Muscle layer of colon (tissue), 2 donors: ENCODE measurements at regions not wholly inside any gene's neighbourhood (a gene's known extent, or its start where the extent isn't known, plus 50 kb on each side); places are given as distances from the start of the nearest gene placed in this dataset.

Experiments used
- H3K27ac ChIP-seq: one replicate; pipeline ENCODE4 v1.7.0; 2013; ENCODE audit warnings: low read depth, mild to moderate bottlenecking, low read length, moderate library complexity
- H3K27me3 ChIP-seq, 2 donors: one replicate each; pipeline ENCODE4 v1.7.0; 2013; ENCODE audit warnings: low read length in 2 of 2, mild to moderate bottlenecking in 2 of 2; ENCODE audit not compliant: insufficient read depth in 2 of 2, control insufficient read depth in 1 of 2
- H3K36me3 ChIP-seq: one replicate; pipeline ENCODE4 v1.7.0; 2013; ENCODE audit warnings: mild to moderate bottlenecking, low read length; ENCODE audit not compliant: insufficient read depth
- H3K4me1 ChIP-seq: one replicate; pipeline ENCODE4 v1.7.0; 2013; ENCODE audit warnings: mild to moderate bottlenecking, low read length; ENCODE audit not compliant: insufficient read depth
- H3K4me3 ChIP-seq, 2 donors: one replicate each; pipeline ENCODE4 v1.7.0; 2013; ENCODE audit warnings: low read length in 2 of 2, low read depth in 1 of 2, mild to moderate bottlenecking in 1 of 2, moderate library complexity in 1 of 2
- H3K9ac ChIP-seq: one replicate; pipeline ENCODE4 v1.7.0; 2013; ENCODE audit warnings: low read length
- H3K9me3 ChIP-seq: one replicate; pipeline ENCODE4 v1.7.0; 2013; ENCODE audit warnings: mild to moderate bottlenecking, low read length
- donor health status: abdominal sarcoma.
- donor health status: Adenocarcinoma of cecum.

DNA sequence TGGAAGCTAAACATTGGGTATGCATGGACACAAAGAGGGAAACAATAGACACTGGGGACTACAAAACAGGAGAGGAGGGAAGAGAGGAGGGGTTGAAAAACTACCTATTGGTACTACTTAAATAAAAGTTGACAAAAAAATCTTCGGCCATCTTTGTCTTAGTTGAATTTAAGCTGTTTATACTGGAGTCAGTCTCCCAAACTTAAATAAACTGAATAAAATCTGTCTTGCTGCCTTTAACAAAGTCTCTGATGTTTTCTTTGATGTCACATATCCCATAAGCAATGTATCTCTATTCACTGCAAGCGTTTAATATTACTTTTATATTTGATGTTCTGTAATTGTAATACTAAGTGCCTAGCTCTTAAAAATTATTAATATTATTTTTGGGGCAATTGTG, 409.2 kb upstream of the EPHA7 start:
- Histone ChIP-seq H3K4me3 (no peak overlapping the region), H3K36me3 (no peaks in the 10 kb centered on the region), H3K27me3 (no peaks in the 10 kb centered on the region), H3K27ac (no peak overlapping the region), H3K9me3 (no peaks in the 10 kb centered on the region), H3K4me1 (no peaks in the 10 kb centered on the region), H3K9ac (no peak overlapping the region)

DNA sequence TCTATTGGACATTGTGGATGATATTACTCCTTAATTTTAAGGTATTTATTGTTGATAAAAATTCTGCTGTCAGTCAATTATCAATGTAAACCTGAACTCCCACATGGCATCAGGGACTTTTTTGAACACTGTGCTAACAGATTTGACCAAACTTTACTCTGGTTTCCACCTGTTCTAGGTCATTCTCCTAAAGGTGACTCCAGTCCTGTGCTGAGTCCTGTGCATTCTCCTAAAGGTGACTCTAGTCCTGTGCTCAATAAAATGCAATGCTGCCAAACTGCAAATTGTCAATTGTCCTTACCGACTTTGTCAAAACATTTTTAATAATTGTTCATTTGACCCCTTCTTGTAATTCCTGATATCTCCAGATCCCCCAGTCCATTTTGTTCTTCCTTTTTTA, 408.4 kb upstream of the EPHA7 start:
- H3K4me3 ChIP-seq, result no peak overlapping the region
- H3K4me1 ChIP-seq, result no peaks in the 10 kb centered on the region
- no peaks in the 10 kb centered on the region for H3K27me3 ChIP-seq
- no peak overlapping the region for H3K9ac ChIP-seq
- no peaks in the 10 kb centered on the region for H3K36me3 ChIP-seq
- H3K9me3 ChIP-seq, result no peaks in the 10 kb centered on the region
- no peak overlapping the region for H3K27ac ChIP-seq

DNA sequence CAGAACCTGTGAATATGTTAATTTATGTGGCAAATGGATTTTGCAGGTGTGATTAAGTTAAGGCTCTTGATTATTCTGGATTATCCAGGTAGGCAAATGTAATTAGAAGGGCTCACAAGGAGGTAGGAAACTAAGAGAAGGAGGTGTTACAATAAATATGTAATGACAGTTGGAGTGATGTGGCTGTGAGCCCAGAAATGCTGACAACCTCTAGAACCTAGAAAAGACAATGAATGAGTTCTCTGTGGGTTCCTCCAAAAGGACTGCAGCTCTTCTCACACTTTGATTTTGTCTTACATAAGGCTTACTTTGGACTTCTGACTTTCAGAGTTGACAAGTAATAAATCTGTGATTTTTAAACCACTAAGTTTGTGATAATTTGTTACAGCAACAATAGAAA, 406.6 kb upstream of the EPHA7 start:
- Histone ChIP-seq H3K9me3 (no peaks in the 10 kb centered on the region), H3K27ac (no peak overlapping the region), H3K4me1 (no peaks in the 10 kb centered on the region), H3K9ac (no peak overlapping the region), H3K4me3 (no peak overlapping the region), H3K36me3 (no peaks in the 10 kb centered on the region), H3K27me3 (no peaks in the 10 kb centered on the region)

DNA sequence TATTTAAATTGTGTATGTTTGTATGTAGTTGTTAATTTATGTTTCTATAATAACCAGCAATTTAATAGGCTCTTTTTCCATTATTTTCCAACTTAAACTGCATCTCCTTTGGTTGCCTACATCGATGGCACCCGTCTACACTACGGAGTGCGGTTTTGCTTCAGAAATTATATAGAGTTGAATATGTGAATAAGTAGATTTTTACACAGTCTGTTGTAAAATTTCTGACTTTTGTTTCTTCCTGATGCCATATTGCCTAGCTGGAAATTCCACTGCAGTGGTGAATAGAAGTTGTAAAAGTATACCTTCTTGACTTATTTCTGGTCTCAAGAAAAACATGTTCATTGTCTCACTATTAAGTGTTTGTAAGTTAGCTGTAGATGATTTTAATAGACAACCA, 404.1 kb upstream of the EPHA7 start:
- Histone ChIP-seq H3K27me3 (no peaks in the 10 kb centered on the region), H3K27ac (no peak overlapping the region), H3K9me3 (no peaks in the 10 kb centered on the region), H3K9ac (no peak overlapping the region), H3K4me1 (no peaks in the 10 kb centered on the region), H3K4me3 (no peak overlapping the region), H3K36me3 (no peaks in the 10 kb centered on the region)

DNA sequence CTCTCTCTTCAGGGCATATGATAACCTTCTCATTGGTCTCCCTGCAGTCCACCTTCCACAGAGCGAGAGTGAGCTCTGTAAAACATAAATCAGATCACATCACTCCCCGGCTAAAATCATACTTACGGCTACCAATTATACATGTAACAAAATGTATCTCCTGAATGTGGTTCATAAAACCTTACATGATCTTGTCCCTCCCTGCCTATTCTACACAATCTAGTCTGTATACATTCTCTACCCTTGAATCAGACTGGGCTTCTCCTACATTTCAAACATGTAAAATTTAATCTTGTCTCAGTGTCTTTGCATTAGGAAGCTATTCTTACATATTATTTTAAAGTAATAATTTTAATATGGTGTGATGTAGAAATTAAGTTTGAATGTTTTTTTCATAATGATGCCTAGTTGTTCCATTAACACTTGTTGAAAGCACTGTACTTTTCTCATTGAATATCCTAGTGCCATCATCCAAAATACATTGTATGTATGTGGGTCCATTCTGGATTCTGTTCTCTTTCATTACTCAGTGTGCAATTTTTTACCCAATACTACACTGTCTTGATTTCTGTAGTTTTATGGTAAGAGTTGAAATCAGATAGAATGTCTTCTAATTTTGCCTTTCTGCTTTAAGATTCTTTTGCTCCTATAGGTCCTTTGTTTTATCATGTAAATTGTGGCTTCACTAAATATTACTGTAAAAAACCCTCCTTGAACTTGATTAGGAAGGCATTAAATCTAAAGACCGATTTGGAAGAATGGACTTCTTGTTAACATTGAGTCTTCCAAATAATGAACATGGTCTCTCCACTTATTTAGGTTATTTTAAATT, 403.3 kb upstream of the EPHA7 start:
- Histone ChIP-seq H3K4me1 (no peaks in the 10 kb centered on the region), H3K27ac (no peak overlapping the region), H3K4me3 (no peak overlapping the region), H3K27me3 (no peaks in the 10 kb centered on the region), H3K9me3 (no peaks in the 10 kb centered on the region), H3K36me3 (no peaks in the 10 kb centered on the region), H3K9ac (no peak overlapping the region)

DNA sequence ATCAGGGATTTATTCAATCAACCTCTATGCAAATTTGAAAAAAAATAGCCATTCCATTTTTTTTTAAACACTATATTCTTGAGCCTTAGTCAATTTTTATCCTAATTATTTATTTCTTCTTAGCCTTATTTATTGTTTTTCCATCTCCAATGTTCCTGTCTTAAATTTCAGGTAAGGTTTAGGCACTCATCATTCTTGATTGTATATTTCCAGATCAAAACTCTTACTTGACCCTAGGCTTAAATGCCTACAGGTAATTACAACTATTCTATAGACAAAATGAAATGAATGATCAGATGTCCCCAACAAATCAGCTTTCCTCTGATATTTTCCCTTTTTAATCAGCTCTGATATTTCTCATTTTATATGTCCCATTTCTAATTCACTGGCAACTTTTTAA, 402.6 kb upstream of the EPHA7 start:
- no peak overlapping the region for H3K4me3 ChIP-seq
- no peaks in the 10 kb centered on the region for H3K9me3 ChIP-seq
- H3K27ac ChIP-seq, result no peak overlapping the region
- H3K36me3 ChIP-seq, result no peaks in the 10 kb centered on the region
- H3K9ac ChIP-seq, result no peak overlapping the region
- no peaks in the 10 kb centered on the region for H3K27me3 ChIP-seq
- no peaks in the 10 kb centered on the region for H3K4me1 ChIP-seq

DNA sequence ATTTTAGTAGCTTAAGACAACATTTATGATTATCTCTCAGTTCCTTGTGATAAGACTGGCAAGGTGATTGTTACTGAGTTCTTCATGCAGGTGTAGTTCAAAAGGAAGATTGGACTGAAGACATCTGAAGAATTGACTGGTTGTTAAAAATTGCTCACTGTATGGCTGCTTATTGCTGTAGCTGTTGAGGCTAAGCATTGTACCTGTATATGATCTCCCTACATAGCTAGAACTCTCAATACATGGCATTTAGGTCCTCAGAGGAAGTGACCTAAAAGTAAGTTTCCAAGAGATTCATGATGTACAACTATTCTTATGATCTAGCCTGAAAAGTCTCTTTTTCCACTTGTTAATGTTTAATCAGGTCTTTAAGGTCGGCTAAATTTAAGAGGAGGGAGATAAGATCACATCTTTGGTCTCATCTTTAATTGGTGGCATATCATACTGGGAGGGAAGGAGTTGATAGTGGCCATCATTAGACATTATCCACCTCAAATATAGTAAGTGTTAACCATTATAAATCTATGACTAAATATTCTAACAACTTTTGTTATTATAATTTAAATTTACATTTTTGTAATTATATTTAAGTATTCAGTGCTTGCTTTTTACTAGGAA, 401.2 kb upstream of the EPHA7 start:
- H3K9me3 ChIP-seq, result no peaks in the 10 kb centered on the region
- no peaks in the 10 kb centered on the region for H3K27me3 ChIP-seq
- no peak overlapping the region for H3K4me3 ChIP-seq
- H3K27ac ChIP-seq, result no peak overlapping the region
- no peaks in the 10 kb centered on the region for H3K4me1 ChIP-seq
- no peaks in the 10 kb centered on the region for H3K36me3 ChIP-seq
- H3K9ac ChIP-seq, result no peak overlapping the region

DNA sequence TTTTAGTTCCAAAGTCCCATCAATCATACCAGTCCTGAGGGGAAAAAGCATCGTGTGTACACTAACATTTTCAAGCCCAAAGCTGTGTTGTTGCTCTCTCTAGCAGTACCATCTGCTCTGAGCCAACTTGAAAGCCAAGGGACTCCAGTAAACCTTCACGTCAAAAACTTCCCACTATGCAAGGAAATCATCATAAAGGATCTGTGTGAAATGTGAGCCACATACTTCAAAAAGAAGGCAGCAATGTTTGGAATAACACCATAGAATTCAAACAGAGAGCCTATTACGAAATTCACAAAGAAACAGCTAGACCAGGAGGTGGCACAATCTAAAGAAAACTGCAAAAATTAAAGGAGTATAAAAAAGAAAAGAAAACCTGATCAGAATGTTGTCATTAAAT, 399.8 kb upstream of the EPHA7 start:
- H3K4me3 ChIP-seq, result no peak overlapping the region
- H3K9me3 ChIP-seq, result no peaks in the 10 kb centered on the region
- no peak overlapping the region for H3K9ac ChIP-seq
- H3K4me1 ChIP-seq, result no peaks in the 10 kb centered on the region
- no peaks in the 10 kb centered on the region for H3K27me3 ChIP-seq
- no peak overlapping the region for H3K27ac ChIP-seq
- H3K36me3 ChIP-seq, result no peaks in the 10 kb centered on the region

DNA sequence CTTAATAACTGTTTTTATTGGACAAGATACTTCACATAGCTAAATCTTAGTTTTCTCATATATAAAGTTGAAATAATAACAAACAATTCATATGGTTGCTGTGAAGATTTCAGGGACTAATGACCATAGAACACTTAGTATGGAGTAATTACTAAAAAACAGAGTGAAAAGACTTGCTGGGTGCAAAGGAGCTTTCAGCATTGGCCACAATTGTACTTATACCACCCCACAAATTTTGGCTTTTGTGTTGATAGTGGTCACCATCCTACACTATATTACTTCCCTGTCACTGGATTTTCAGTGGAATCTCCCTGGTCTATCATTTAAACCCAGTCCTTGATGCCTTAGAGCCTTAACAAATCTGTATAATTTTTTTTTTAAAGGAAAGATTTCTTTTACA, 398.6 kb upstream of the EPHA7 start:
- Histone ChIP-seq H3K4me1 (no peaks in the 10 kb centered on the region), H3K27ac (no peak overlapping the region), H3K9ac (no peak overlapping the region)

DNA sequence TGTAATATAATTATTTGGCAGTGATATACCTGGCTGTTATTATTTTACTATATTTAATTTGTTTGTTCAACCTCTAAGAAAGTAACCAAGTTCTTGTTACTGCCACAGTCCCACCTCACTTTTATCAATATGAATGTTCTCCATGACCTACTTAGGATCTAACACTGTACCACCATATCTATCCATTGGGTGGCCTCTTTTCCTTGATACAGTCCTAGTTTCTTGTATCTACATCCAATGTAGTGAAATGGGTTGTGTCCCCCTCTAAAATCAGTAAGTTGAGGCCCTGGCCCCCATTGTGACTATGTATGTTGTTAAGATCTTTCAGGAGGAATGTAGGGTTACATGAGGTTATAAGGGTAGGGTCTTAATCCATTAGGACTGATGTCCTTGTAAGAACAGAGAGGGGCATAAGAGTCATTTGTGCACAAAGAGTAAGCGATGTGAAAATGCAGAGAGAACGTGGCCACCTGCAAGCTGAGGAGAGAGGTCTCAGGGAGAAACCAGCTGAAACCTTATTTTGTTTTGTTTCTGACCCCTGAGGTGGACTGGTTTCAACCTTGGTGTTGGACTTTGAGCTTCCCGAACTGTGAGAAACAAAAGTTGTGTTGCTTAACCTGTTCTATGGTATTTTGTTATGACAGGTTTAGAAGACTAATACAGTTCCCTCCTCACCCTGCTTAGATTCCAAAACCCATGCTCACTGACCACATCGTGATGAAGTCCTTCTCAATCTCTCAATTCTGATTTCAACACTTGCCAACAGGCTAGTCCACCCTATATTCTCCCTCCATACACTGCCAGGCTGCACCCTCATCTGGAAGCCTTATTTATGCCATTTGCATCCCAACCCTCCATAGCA, 387.3 kb upstream of the EPHA7 start:
- Histone ChIP-seq H3K36me3 (no peaks in the 10 kb centered on the region), H3K4me1 (no peaks in the 10 kb centered on the region), H3K4me3 (no peak overlapping the region), H3K9me3 (no peaks in the 10 kb centered on the region), H3K9ac (no peak overlapping the region), H3K27ac (no peak overlapping the region), H3K27me3 (no peaks in the 10 kb centered on the region)

More for the DNA sequence above, 398.6 kb upstream of the EPHA7 start:
- H3K27me3 ChIP-seq, result no peaks in the 10 kb centered on the region
- no peaks in the 10 kb centered on the region for H3K36me3 ChIP-seq
- H3K9me3 ChIP-seq, result no peaks in the 10 kb centered on the region
- H3K4me3 ChIP-seq, result no peak overlapping the region

DNA sequence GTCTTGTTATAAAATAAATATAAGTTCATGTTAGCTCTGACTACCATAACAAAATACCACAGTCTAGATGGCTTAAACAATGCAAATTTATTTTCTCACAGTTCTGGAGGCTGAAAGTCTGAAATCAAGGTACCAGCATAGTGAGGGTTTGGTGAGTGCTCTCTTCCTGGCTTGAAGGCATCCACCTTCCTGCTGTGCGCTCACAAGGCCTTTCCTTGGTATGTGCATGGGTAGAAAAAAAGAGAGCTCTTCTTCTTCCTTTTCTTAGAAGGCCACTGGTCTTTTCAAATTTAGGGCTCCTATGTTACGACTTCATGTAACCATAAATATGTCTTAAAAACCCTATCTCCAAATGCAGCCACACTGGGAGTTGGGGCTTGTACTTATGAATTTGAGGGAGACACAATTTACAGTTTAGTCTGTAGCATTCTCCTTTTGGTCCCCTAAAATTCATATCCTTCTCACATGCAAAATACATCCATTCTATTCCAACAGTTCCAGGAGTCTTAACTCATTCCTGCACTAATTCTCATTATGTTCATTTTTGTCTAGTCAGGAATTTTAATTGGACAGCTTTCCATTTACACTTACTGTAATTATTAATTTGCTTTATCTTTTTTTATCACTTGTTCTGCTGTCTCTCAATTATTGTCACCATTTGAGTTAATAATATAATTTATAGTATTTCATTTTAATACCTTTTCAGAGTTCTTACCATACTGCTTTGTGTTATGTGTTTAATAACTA, 381.9 kb upstream of the EPHA7 start:
- H3K9ac ChIP-seq, result no peak overlapping the region

More for the DNA sequence above, 381.9 kb upstream of the EPHA7 start:
- Histone ChIP-seq H3K27me3 (no peaks in the 10 kb centered on the region), H3K27ac (no peak overlapping the region), H3K9me3 (no peaks in the 10 kb centered on the region), H3K4me3 (no peak overlapping the region), H3K4me1 (no peaks in the 10 kb centered on the region), H3K36me3 (no peaks in the 10 kb centered on the region)
